Stimulated activated CD8-positive, alpha-beta memory T cell treated with anti-CD3 and anti-CD28 coated beads, Interleukin-15, amount 100 ng/mL, for 1 hour (primary cell): ENCODE measurements at regions not wholly inside any gene's neighbourhood (a gene's known extent, or its start where the extent isn't known, plus 50 kb on each side); places are given as distances from the start of the nearest gene placed in this dataset.
"Not testable (repeated sequence)": the region's sequence is repeated elsewhere in the genome, so short reads cannot be mapped to it uniquely, and the experiment has no call there.

Source experiments
- DNase-seq: peaks from one replicate; pipeline ENCODE4 v3.0.0-alpha.2; 2020; ENCODE audit warnings: low read depth

GRCh38 chr6:54564188-54564587, 255.9 kb downstream of the TINAG start:
- DNase-seq: not testable (repeated sequence)

GRCh38 chr6:54574671-54575070, 266.4 kb downstream of the TINAG start:
- no peak for DNase-seq

DNA sequence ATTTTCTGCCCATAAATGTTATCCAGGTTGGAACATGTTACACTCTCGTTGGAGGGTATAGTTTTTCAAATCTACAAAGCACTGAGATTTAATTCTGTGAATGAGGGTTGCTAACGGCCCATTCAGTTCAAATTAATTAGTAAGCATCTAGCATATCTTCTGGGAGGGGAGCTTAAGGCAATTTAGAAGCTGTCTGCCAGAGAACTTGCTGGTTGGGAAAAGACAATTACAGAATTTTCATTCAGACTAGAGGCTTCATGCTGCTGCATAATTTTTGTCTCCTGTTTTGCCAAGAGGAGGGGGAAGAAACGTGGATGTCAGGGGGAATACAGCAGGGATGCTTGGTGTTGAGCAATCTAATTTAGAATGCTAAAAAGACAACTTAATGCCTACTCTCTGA, 268.3 kb upstream of the FAM83B start:
- no peak for DNase-seq

GRCh38 chr6:54579011-54579410, 267.6 kb upstream of the FAM83B start:
- DNase-seq: no peak

DNA sequence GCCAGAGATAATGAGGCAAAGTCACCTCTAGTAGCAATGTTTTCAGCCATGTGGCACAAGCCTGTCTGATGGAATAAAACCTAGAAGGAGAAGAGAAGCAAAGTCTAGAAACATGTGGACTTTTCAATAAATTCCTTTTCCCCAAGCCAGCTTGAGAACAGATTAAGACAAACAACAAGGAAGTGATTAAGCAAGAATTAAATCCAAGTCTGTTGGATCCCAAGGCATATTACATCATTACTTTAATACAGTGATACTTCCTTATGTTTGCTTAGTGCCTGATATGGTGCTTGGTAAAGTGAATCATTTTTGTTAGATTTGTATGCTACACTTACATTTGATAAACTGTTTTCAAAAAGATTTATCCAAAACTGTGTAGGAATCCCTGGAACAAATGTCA, 260.3 kb upstream of the FAM83B start:
- no peak for DNase-seq

GRCh38 chr6:54587277-54587676, 259.3 kb upstream of the FAM83B start:
- DNase-seq: no peak

DNA sequence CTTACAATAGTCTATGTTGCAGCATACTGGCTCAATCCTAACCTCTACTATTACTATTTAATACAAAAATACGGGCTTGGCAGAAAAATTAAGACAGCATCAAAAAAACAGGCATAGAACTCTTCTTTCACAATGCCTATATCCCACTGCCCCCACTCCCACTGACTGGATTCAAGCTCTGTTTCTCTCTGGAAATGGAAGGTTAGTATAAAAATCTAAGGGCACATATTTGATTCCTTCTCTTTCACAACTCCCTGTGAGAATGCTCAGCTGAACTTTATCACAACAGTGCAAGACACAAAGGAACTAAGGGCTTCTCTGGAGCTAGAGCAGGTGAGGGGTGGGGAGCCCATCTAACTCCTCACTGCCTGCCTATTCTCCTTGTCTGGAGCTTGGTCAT, 258.4 kb upstream of the FAM83B start:
- no peak for DNase-seq

DNA sequence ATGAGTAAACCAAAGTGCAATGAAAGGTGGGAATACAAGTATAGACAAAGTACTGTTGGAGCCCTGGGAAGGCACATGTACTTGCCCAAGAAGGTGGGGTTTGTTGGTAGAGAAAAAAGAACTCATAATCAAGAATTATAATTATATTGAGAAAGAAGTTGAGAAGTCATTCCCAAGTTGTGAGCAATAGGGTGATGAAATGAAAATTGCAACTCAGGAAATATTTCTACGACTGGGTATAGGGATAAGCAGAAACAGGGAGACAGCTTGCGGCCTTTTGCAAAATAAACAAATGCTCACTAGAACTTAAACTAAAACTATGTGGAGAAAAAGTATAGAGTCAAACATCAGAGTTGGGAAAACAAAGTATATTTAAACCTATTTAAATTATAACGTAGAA, 250.7 kb upstream of the FAM83B start:
- DNase-seq: no peak

GRCh38 chr6:54598787-54599313, 247.7 kb upstream of the FAM83B start:
- no peak for DNase-seq

- DNase-seq: no peak
Observed at GRCh38 chr6:54601600-54602300, 244.8 kb upstream of the FAM83B start.

GRCh38 chr6:54602591-54602990, 244.0 kb upstream of the FAM83B start:
- DNase-seq: no peak

DNA sequence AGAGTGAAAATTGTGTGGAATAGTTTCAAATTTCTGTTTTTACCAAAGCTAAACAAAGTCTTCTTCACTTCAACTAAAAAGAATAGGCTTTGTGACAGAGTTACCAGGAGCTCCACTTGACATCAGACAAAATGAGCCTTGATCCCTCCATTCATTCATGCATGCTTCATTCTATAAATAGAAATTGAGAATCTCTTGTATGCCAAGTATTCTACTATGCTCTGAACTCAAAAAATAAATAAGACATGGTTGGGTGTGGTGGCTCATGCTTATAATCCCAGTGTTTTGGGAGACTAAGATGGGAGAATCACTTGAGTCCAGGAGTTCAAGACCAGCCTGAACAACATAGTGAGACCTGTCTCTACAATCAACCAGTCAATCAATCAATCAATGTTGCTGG, 236.6 kb upstream of the FAM83B start:
- DNase-seq: no peak

DNA sequence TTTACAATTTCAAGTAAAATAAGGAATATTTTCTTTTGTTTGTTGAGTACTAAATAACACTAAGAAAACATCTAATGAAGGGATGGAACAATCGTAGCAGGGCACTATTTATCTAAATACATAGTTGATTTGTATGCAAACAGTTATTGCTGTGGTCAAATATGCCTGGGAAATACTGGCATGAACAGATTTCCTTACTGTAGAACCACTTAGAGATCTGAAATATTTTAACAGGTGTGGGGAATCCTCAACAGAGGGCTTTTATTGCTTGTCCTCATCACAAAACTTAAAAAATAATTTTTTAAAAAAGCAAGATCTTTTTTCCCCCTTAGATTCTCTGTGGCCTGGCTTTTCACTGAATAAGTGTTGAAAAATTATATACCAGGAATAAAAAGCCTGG, 233.0 kb upstream of the FAM83B start:
- DNase-seq: no peak

DNA sequence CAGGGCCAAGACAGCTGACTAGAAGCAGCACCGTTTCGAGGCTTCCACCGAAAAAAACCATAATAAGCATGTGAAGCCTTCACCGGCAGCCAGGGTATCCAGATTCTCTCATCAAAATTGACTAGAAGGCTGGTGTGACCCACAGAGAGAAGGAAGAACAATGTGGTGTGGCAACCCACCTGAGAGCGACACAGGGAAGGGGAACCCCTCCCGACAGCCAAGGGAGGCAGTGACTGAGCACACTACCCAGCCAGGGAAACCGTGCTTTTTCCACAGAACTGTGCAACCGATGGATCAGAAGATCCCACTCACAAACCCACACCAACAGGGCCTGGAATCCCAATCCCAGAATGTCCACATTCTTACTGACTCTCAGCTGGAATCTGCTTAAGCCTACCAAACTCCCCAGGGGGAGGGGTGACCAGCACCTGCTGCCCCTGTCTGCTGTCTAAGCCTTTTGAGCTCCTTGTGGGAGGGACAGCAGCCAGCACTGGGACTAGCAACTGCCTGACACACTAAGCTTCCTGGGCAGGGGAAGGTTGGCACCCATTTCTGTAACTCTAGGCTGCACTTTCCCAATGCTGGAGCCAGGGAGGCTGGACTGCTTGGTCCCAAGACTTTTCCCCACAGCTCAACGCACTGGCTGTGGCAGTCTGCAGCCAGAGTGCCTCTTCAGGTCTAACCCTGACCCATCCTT, 231.9 kb upstream of the FAM83B start:
- no peak for DNase-seq

DNA sequence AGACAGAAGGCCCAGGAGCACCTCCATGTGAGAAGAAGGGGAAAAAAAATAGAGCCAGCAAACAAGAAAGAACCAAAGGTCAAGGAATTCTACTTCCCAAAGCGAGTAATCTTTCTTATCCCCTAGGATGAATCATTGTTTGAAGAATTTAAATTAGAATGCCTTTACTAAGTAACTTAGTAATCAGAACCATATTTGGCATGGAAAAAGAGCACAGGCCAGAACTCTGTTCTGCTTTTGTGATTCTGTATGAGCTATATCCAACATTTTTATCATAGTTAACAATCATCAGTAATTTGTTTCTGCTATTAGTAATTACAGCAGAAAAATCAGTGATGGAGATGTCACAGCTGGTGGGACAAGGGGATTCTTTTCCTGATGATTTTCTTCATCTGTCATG, 228.8 kb upstream of the FAM83B start:
- DNase-seq: no peak

- no peak for DNase-seq
Observed at GRCh38 chr6:54618572-54618971, 228.0 kb upstream of the FAM83B start.

DNA sequence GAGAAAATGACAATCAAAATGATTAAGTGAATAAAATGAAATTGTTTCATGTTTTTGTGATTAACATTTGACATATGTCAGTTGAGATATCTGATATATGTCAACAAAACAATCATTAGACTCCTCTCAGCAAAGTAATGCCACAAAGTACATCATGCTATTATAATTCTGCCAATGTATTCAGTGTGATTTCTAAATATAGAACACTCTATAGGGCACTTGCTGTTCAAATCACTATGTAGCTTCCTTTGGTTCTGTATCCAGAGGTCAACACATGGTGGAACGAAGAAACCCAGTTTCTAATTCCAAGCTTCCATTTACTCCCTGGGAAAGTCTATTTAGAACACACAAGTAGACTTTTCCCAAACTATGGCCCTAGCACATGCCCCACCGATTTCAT, 227.5 kb upstream of the FAM83B start:
- no peak for DNase-seq

GRCh38 chr6:54621285-54621684, 225.3 kb upstream of the FAM83B start:
- no peak for DNase-seq

GRCh38 chr6:54624216-54624615, 222.4 kb upstream of the FAM83B start:
- DNase-seq: no peak

- DNase-seq: no peak
Observed at GRCh38 chr6:54624779-54625178, 221.8 kb upstream of the FAM83B start.

- DNase-seq: no peak
Observed at GRCh38 chr6:54629131-54629530, 217.4 kb upstream of the FAM83B start.

DNA sequence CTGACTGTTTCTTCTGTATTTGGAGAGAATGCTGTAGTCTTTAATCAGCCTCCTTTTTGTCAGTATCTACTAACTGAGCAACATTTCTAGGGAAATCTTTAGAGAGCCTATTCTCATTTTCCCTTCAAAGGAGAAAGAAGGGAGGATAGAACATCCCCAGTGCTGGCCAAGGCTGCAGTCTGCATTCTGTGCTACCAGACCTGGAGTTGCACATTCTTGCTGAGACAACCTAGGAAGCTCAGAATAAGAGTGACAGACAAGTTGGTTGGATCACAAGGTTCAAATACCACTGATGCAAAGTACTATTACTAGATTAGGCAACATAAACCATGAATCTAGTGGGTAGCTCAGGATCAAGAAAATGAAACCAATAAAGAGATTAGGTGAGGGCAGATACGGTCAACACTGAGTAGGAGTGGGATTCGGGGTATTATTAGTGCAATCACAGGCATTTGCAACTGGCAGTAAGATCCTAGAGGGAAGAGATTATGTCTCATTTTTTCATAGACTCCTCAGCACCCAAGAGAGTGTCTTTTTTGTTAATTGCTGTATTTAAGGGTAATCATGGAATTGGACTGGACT, 213.5 kb upstream of the FAM83B start:
- DNase-seq: no peak

- no peak for DNase-seq
Observed at GRCh38 chr6:54633601-54634000, 213.0 kb upstream of the FAM83B start.
